ENCODE measurements at regions not wholly inside any gene's neighbourhood (a gene's known extent, or its start where the extent isn't known, plus 50 kb on each side); places are given as distances from the start of the nearest gene placed in this dataset.
"Not testable (repeated sequence)": the region's sequence is repeated elsewhere in the genome, so short reads cannot be mapped to it uniquely, and the experiment has no call there.

DNA sequence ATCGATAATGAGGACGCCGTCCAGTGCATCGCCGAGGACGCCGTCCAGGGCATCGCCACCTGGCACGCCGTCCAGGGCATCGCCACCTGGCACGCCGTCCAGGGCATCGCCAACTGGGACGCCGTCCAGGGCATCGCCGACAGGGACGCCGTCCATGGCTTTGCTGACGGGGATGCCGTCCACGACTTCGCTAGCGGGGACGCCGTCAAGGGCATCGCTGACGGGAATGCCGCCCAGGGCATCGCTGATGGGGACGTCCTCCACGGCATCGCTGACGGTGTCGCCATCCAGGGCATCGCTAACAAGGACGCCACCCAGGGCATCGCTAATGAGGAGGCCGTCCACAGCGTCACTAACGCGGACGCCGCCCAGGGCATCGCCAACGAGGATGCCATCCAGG lies 946.5 kb downstream of the TUBA3C start:
- H3K27me3 ChIP-seq = no peaks in the 10 kb centered on the region
- TF ChIP-seq, protein P1, sequence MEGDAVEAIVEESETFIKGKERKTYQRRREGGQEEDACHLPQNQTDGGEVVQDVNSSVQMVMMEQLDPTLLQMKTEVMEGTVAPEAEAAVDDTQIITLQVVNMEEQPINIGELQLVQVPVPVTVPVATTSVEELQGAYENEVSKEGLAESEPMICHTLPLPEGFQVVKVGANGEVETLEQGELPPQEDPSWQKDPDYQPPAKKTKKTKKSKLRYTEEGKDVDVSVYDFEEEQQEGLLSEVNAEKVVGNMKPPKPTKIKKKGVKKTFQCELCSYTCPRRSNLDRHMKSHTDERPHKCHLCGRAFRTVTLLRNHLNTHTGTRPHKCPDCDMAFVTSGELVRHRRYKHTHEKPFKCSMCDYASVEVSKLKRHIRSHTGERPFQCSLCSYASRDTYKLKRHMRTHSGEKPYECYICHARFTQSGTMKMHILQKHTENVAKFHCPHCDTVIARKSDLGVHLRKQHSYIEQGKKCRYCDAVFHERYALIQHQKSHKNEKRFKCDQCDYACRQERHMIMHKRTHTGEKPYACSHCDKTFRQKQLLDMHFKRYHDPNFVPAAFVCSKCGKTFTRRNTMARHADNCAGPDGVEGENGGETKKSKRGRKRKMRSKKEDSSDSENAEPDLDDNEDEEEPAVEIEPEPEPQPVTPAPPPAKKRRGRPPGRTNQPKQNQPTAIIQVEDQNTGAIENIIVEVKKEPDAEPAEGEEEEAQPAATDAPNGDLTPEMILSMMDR (IDR thresholded peaks at IDR 0.05) = no peak
- no peaks in the 10 kb centered on the region for H3K9me3 ChIP-seq
- no peak for DNase-seq (ENCODE audit: low spot score)
- H3K36me3 ChIP-seq = no peaks in the 10 kb centered on the region
- no peak overlapping the region for H3K27ac ChIP-seq
- no peak overlapping the region for H3K4me3 ChIP-seq
- H3K4me1 ChIP-seq = no peaks in the 10 kb centered on the region

DNA sequence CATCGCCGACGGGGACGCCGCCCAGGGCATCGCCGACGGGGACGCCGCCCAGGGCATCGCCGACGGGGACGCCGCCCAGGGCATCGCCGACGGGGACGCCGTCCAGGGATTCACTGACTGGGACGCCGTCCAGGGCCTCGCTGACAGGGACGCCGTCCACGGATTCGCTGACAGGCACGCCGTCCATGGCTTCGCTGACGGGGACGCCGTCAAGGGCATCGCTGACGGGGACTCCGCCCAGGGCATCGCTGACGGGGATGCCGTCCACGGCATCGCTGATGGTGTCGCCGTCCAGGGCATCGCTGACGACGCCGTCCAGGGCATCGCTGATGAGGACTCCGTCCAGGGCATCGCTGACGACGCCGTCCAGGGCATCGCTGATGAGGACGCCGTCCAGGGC lies 947.2 kb downstream of the TUBA3C start:
- DNase-seq (ENCODE audit: low spot score); H3K27ac ChIP-seq; H3K4me3 ChIP-seq: not testable (repeated sequence)

GRCh38 chr13:18233783-18234299 lies 947.8 kb downstream of the TUBA3C start:
- H3K4me3 ChIP-seq = no peak overlapping the region
- no peak for DNase-seq (ENCODE audit: low spot score)
- H3K9me3 ChIP-seq = no peaks in the 10 kb centered on the region
- H3K4me1 ChIP-seq = no peaks in the 10 kb centered on the region
- no peaks in the 10 kb centered on the region for H3K36me3 ChIP-seq
- TF ChIP-seq, protein P1 (IDR thresholded peaks at IDR 0.05) = no peak
- no peak overlapping the region for H3K27ac ChIP-seq
- no peaks in the 10 kb centered on the region for H3K27me3 ChIP-seq

More for the DNA sequence above, 947.2 kb downstream of the TUBA3C start:
- H3K27me3 ChIP-seq, H3K36me3 ChIP-seq, H3K9me3 ChIP-seq, H3K4me1 ChIP-seq: not testable (repeated sequence)

DNA sequence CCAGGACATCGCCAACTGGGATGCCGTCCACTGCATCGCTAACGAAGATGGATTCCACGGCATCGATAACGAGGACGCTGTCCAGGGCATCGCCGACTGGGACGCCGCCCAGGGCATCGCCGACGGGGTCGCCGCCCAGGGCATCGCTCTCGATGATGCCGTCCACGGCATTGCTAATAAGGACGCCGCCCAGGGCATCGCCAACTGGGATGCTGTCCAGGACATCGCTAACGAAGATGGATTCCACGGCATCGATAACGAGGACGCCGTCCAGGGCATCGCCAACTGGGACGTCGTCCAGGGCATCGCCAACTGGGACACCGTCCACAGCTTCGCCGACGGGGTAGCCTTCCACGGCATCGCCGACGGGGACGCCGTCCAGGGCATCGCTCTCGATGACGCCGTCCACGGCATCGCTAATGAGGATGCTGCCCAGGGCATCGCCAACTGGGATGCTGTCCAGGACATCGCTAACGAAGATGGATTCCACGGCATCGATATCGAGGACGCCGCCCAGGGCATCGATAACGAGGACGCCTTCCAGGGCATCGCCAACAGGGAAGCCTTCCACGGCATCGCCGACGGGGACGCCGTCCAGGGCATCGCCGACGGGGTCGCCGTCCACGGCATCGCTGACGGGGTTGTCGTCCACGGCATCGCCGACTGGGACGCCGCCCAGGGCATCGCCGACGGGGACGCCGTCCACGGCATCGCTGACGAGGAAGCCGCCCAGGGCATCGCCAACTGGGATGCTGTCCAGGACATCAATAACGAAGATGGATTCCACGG lies 948.4 kb downstream of the TUBA3C start:
- H3K4me3 ChIP-seq = no peak overlapping the region
- H3K9me3 ChIP-seq = no peaks in the 10 kb centered on the region
- no peaks in the 10 kb centered on the region for H3K27me3 ChIP-seq
- H3K27ac ChIP-seq = no peak overlapping the region
- no peak for DNase-seq (ENCODE audit: low spot score)
- no peaks in the 10 kb centered on the region for H3K36me3 ChIP-seq
- no peaks in the 10 kb centered on the region for H3K4me1 ChIP-seq
- TF ChIP-seq, protein P1 (IDR thresholded peaks at IDR 0.05) = no peak

GRCh38 chr13:18232298-18232993 lies 949.2 kb downstream of the TUBA3C start:
- H3K36me3 ChIP-seq = no peaks in the 10 kb centered on the region
- H3K9me3 ChIP-seq = no peaks in the 10 kb centered on the region
- no peak for DNase-seq (ENCODE audit: low spot score)
- H3K27me3 ChIP-seq = no peaks in the 10 kb centered on the region
- H3K27ac ChIP-seq = no peak overlapping the region
- no peak overlapping the region for H3K4me3 ChIP-seq
- TF ChIP-seq, protein P1 (IDR thresholded peaks at IDR 0.05) = no peak
- no peaks in the 10 kb centered on the region for H3K4me1 ChIP-seq

DNA sequence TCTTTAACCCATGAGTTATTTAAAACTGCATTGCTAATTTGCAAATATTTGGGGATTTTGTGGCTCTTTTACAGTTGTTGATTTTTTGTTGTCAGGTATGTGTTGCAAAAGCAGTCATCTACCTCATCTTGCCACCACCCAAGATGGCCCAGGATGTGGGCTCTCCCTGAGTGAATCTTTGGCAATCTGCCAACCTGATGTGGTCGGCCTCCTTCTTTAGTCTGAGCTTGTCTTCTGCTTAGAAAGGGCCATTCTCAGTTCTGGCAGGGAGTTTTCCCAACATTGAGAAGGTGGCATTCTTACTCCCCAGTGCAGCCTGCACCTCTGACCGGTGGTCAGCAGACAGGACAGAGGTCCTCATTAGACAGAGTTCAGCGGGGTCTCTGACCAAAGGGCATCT lies 957.2 kb downstream of the TUBA3C start:
- H3K36me3 ChIP-seq; H3K4me3 ChIP-seq; DNase-seq (ENCODE audit: low spot score); H3K27ac ChIP-seq; H3K9me3 ChIP-seq; H3K4me1 ChIP-seq; H3K27me3 ChIP-seq: not testable (repeated sequence)

DNA sequence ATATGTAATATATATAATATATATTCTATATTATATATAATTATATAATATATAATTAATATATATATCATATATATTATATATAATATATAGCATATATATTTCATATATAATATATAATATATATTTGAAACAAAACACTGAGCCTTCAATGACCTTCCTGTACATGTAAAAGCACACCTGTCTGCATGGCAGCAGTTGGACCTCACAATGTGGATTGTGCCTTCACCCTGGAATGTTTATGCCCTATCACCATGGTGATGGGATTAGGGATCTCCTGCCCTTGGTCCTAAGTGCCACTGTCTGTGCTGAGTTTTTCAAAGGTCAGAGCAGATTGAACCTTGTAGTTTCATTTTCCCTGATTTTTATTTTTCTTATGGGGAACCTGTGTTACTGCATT lies 966.9 kb downstream of the TUBA3C start:
- not testable (repeated sequence) for H3K36me3 ChIP-seq; H3K4me1 ChIP-seq; DNase-seq (ENCODE audit: low spot score)

DNA sequence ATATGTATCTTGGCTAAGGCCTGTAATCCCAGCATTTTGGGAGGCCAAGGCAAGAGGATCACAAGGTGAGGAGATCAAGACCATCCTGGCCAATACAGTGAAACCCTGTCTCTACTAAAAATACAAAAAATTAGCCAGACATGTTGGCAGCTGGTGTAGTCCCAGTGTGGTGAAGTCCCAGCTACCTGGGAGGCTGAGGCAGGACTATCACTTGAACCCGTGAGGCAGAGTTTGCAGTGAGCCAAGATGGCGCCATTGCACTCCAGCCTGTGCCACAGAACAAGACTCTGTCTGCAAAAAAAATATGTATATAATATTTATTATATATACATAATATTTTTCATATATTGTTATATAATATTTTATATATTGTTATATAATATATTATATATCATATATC lies 968.1 kb downstream of the TUBA3C start:
- H3K36me3 ChIP-seq; H3K27me3 ChIP-seq; DNase-seq (ENCODE audit: low spot score); H3K27ac ChIP-seq; H3K4me1 ChIP-seq; H3K9me3 ChIP-seq; H3K4me3 ChIP-seq: not testable (repeated sequence)

More for the DNA sequence above, 966.9 kb downstream of the TUBA3C start:
- H3K27ac ChIP-seq, H3K4me3 ChIP-seq, H3K27me3 ChIP-seq, H3K9me3 ChIP-seq: not testable (repeated sequence)

Measured in right atrium auricular region (tissue), 2 donors.